ENCODE measurements at regions not wholly inside any gene's neighbourhood (a gene's known extent, or its start where the extent isn't known, plus 50 kb on each side); places are given as distances from the start of the nearest gene placed in this dataset.

- Histone ChIP-seq H3K4me3 (no peak overlapping the region), H3K9me3 (no peaks in the 10 kb centered on the region), H3K36me3 (ENCODE audit: insufficient read depth in 1 of 2, low read depth in 1 of 2) (no peaks in the 10 kb centered on the region), H3K27me3 (ENCODE audit: insufficient read depth in 3 of 3, low read length in 2 of 3) (peaks cover 2 to 37% (median 24%) of the 10 kb centered on the region in 3 donors), H3K4me1 (no peaks in the 10 kb centered on the region), H3K27ac (no peak overlapping the region)
- DNase-seq: no peak
- WGBS, 3 donors: 8 to 12% (median 9%) methylated on average over 20 of the region's 20 CpGs
- intact Hi-C loops (cut with DNase I): loop anchor here in 1 of 2 donors (10.0 kb wide), 1 partner anchor 297 kb away; no protein-coding TSS in a partner anchor
- no peak for TF ChIP-seq CTCF (IDR thresholded peaks at IDR 0.05)
- ATAC-seq: no peak
Measured at GRCh38 chr17:73952082-73952479, 251.4 kb upstream of the RPL38 start.

- H3K27ac ChIP-seq: no peak overlapping the region
- intact Hi-C loops (cut with DNase I): loop anchor here in 1 of 2 donors (10.0 kb wide), 1 partner anchor 298 kb away; no protein-coding TSS in a partner anchor
- H3K27me3 ChIP-seq (ENCODE audit: insufficient read depth in 3 of 3, low read length in 2 of 3): peaks cover 2 to 37% (median 24%) of the 10 kb centered on the region in 3 donors
- WGBS, 3 donors: 2 to 3% (median 2%) methylated on average over 41 to 67 of the region's 67 CpGs
- H3K4me3 ChIP-seq: no peak overlapping the region
- no peak for TF ChIP-seq CTCF (IDR thresholded peaks at IDR 0.05)
- H3K9me3 ChIP-seq: no peaks in the 10 kb centered on the region
- peak in 1 of 2 donors; percentile 52 for DNase-seq
- no peak for ATAC-seq
- H3K4me1 ChIP-seq: no peaks in the 10 kb centered on the region
- H3K36me3 ChIP-seq (ENCODE audit: insufficient read depth in 1 of 2, low read depth in 1 of 2): no peaks in the 10 kb centered on the region
Measured at GRCh38 chr17:73952480-73953205, 250.8 kb upstream of the RPL38 start.

DNA sequence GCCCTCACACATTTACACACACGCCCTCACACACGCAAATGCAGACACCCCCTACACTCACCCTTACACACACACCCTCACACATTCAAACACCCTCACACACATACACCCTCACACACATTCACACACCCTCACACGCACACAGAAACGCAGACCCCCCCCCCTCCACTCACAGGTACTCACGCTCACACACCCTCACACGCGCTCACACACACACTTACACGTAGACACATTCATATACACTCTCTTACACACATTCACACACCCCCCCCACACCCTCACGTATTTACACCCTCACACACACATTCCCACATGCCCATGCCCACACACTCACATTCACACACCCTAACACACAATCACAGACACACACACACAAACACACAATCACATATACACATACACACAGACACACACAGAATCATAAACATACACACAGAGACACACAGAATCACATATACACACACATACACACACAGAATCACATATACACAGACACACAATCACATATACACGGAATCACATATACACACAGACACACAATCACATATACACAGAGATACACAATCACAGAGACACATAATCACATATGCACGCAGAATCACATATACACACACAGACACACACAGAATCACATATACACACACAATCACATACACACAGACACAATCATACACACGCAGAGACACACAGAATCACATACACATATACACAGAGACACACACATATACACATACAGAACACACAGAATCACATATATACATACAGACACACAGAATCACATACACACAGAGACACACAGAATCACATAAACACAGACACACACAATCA lies 250.1 kb upstream of the RPL38 start:
- Histone ChIP-seq H3K36me3 (ENCODE audit: insufficient read depth in 1 of 2, low read depth in 1 of 2) (no peaks in the 10 kb centered on the region), H3K4me1 (no peaks in the 10 kb centered on the region), H3K9me3 (no peaks in the 10 kb centered on the region), H3K27ac (no peak overlapping the region), H3K4me3 (no peak overlapping the region), H3K27me3 (ENCODE audit: insufficient read depth in 3 of 3, low read length in 2 of 3) (peaks cover 2 to 37% (median 24%) of the 10 kb centered on the region in 3 donors)
- no peak for ATAC-seq
- WGBS, 3 donors: 68% methylated on average over 12 of the region's 12 CpGs
- intact Hi-C loops (cut with DNase I): loop anchor here in 1 of 2 donors (10.0 kb wide), 1 partner anchor 299 kb away; no protein-coding TSS in a partner anchor
- DNase-seq: no peak
- TF ChIP-seq CTCF (IDR thresholded peaks at IDR 0.05): no peak

DNA sequence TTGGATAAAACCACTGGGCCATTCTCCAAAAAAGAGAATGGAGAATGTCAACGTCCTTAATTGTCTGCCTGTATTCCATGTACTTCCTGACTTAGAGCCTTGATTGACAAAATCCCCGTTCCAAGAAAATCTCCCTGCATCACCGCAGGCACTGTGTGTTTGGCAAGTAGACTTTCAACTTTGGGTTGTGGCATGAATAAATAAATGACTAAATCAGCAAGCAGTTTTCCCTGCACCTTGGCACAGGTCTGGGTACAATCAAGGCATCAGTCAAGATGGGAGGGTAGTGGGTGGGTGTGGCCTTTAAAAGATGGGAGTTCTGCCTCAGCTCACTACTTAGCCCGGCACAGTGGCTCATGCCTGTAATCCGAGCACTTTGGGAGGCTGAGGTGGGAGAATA lies 248.5 kb upstream of the RPL38 start:
- no peaks in the 10 kb centered on the region for H3K9me3 ChIP-seq
- no peaks in the 10 kb centered on the region for H3K4me1 ChIP-seq
- WGBS, 3 donors: 65 to 69% (median 68%) methylated on average over 5 of the region's 5 CpGs
- H3K27me3 ChIP-seq (ENCODE audit: insufficient read depth in 3 of 3, low read length in 2 of 3): peaks cover 2 to 37% (median 26%) of the 10 kb centered on the region in 3 donors
- no peak overlapping the region for H3K4me3 ChIP-seq
- H3K36me3 ChIP-seq (ENCODE audit: insufficient read depth in 1 of 2, low read depth in 1 of 2): no peaks in the 10 kb centered on the region
- DNase-seq (no peak), ATAC-seq (no peak)
- H3K27ac ChIP-seq: no peak overlapping the region
- intact Hi-C loops (cut with DNase I): loop anchor here in 1 of 2 donors (5.0 to 10.0 kb wide), 2 partner anchors 300 to 528 kb away; no protein-coding TSS in a partner anchor
- no peak for TF ChIP-seq CTCF (IDR thresholded peaks at IDR 0.05)

Data from psoas muscle (tissue), 7 donors.